Parathyroid adenoma (tissue), 2 donors: ENCODE measurements at regions not wholly inside any gene's neighbourhood (a gene's known extent, or its start where the extent isn't known, plus 50 kb on each side); places are given as distances from the start of the nearest gene placed in this dataset.

Experiments used
- H2AFZ ChIP-seq: fragments of 300-600 bp; sonication (generic); one replicate; pipeline ENCODE4 v1.7.0; 2017; ENCODE audit warnings: antibody characterized with exemption, mild to moderate bottlenecking
- H3K27ac ChIP-seq: fragments of 300-600 bp; sonication (generic); one replicate; pipeline ENCODE4 v1.7.0; 2017
- H3K27me3 ChIP-seq: fragments of 300-600 bp; sonication (generic); one replicate; pipeline ENCODE4 v1.7.0; 2017; ENCODE audit warnings: low read length; ENCODE audit not compliant: control insufficient read depth, insufficient read depth
- H3K36me3 ChIP-seq: fragments of 300-600 bp; sonication (generic); one replicate; pipeline ENCODE4 v1.7.0; 2017; ENCODE audit warnings: low read length; ENCODE audit not compliant: control insufficient read depth, insufficient read depth
- H3K4me1 ChIP-seq: fragments of 300-600 bp; sonication (generic); one replicate; pipeline ENCODE4 v1.7.0; 2017; ENCODE audit warnings: control low read depth
- H3K4me2 ChIP-seq: fragments of 300-600 bp; sonication (generic); one replicate; pipeline ENCODE4 v1.7.0; 2017; ENCODE audit warnings: low read length
- H3K4me3 ChIP-seq: fragments of 300-600 bp; sonication (generic); one replicate; pipeline ENCODE4 v1.7.0; 2017; ENCODE audit warnings: low read depth, low read length
- H3K79me2 ChIP-seq: fragments of 300-600 bp; sonication (generic); one replicate; pipeline ENCODE4 v1.7.0; 2017; ENCODE audit warnings: control low read depth
- H3K9ac ChIP-seq: fragments of 300-600 bp; sonication (generic); one replicate; pipeline ENCODE4 v1.7.0; 2017; ENCODE audit warnings: mild to moderate bottlenecking
- H3K9me3 ChIP-seq: fragments of 300-600 bp; sonication (generic); one replicate; pipeline ENCODE4 v1.7.0; 2017; ENCODE audit warnings: low read length; ENCODE audit not compliant: control insufficient read depth
- TF ChIP-seq, protein P1 (sequence below): fragments of 300-600 bp; sonication (generic); IDR thresholded peaks from one replicate; pipeline ENCODE4 v1.7.0; 2017; ENCODE audit warnings: antibody characterized with exemption, mild to moderate bottlenecking
- donor health status: primary hyperparathyroidism.

DNA sequence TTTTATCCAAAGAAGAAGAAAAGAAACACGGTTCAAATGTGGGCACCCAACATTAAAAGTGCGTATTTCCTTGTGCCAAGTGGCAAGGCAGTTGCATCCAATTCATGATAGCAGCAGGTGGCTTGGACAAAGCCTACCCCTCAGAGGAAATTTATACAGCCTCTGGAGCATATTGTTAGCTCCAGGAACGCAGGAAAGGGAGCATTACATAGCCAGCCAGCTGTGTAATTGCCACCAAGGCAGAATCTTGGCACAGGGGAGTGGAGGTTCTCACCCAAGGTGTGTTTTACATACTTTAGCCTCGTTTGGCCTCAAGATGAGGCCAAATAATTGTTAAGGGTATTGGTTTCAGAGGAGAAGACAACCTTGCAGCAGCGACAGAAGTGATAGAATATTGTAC lies 526.9 kb downstream of the TMEM182 start:
- H3K27ac ChIP-seq = no peak overlapping the region

DNA sequence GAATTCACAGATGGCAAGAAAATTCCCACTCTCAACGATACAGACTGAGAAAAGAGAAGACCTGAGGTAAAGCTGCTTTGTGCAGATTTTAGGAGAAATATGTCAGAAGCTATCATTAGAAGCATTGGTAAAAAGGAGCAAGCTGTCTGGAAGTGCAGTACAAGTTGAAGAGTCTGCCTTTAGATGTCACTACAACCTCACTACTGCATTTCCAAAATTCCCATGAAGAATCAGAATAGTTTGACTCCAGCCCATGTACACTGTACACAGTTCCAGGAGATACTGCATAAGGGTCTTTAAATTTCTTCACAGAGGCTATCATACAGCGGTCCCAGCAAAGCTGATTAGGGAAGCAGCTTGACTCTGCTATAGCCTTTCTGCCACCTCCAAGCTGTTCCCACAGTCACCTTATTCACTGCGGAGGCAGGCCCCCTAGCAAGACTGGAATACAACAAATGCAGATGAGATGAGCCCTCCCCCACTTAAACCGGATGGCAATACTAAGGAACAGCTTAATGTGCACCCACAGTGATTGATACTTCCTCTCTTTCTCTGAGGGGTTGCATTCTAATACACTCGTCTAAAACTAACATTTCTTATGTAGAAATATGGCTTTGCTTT lies 527.4 kb downstream of the TMEM182 start:
- H3K79me2 ChIP-seq = no peaks in the 10 kb centered on the region
- no peak overlapping the region for H2AFZ ChIP-seq
- no peak overlapping the region for H3K4me3 ChIP-seq
- TF ChIP-seq, protein P1, sequence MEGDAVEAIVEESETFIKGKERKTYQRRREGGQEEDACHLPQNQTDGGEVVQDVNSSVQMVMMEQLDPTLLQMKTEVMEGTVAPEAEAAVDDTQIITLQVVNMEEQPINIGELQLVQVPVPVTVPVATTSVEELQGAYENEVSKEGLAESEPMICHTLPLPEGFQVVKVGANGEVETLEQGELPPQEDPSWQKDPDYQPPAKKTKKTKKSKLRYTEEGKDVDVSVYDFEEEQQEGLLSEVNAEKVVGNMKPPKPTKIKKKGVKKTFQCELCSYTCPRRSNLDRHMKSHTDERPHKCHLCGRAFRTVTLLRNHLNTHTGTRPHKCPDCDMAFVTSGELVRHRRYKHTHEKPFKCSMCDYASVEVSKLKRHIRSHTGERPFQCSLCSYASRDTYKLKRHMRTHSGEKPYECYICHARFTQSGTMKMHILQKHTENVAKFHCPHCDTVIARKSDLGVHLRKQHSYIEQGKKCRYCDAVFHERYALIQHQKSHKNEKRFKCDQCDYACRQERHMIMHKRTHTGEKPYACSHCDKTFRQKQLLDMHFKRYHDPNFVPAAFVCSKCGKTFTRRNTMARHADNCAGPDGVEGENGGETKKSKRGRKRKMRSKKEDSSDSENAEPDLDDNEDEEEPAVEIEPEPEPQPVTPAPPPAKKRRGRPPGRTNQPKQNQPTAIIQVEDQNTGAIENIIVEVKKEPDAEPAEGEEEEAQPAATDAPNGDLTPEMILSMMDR = peak; percentile 16
- H3K27ac ChIP-seq = no peak overlapping the region
- no peaks in the 10 kb centered on the region for H3K27me3 ChIP-seq
- H3K36me3 ChIP-seq = no peaks in the 10 kb centered on the region
- H3K9me3 ChIP-seq = no peaks in the 10 kb centered on the region
- H3K4me1 ChIP-seq = no peaks in the 10 kb centered on the region
- H3K9ac ChIP-seq = no peak overlapping the region
- H3K4me2 ChIP-seq = no peak overlapping the region

More for the DNA sequence above, 526.9 kb downstream of the TMEM182 start:
- H3K27me3 ChIP-seq = no peaks in the 10 kb centered on the region
- H3K36me3 ChIP-seq = no peaks in the 10 kb centered on the region
- no peak overlapping the region for H2AFZ ChIP-seq
- H3K4me1 ChIP-seq = no peaks in the 10 kb centered on the region
- H3K79me2 ChIP-seq = no peaks in the 10 kb centered on the region
- TF ChIP-seq, protein P1 = no peak
- no peak overlapping the region for H3K4me3 ChIP-seq
- no peak overlapping the region for H3K9ac ChIP-seq
- H3K9me3 ChIP-seq = no peaks in the 10 kb centered on the region
- H3K4me2 ChIP-seq = no peak overlapping the region

DNA sequence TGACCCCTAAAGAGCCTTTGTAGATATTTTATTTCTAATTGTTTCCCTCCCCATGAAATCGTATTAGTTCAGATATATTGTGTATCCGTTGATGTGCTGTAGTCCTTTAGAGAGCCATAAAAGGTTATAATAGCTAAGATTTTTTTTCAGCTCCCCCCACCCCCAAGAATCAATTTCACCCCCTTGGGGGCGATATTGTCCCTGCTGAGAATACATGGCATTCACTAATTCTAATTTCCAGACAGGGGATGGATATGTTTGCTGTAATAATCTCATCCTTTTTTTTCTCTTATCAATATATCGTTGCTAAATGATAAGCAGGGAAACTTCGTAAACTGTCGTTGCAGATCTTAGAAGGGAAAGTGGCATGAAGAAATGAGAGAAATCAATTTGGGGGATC lies 530.7 kb downstream of the TMEM182 start:
- Histone ChIP-seq H3K4me1 (no peaks in the 10 kb centered on the region), H3K4me2 (no peak overlapping the region), H3K27ac (no peak overlapping the region), H3K36me3 (no peaks in the 10 kb centered on the region), H3K79me2 (no peaks in the 10 kb centered on the region), H3K4me3 (no peak overlapping the region), H3K9ac (no peak overlapping the region), H3K27me3 (no peaks in the 10 kb centered on the region), H3K9me3 (no peaks in the 10 kb centered on the region), H2AFZ (no peak overlapping the region)
- TF ChIP-seq, protein P1 = no peak

DNA sequence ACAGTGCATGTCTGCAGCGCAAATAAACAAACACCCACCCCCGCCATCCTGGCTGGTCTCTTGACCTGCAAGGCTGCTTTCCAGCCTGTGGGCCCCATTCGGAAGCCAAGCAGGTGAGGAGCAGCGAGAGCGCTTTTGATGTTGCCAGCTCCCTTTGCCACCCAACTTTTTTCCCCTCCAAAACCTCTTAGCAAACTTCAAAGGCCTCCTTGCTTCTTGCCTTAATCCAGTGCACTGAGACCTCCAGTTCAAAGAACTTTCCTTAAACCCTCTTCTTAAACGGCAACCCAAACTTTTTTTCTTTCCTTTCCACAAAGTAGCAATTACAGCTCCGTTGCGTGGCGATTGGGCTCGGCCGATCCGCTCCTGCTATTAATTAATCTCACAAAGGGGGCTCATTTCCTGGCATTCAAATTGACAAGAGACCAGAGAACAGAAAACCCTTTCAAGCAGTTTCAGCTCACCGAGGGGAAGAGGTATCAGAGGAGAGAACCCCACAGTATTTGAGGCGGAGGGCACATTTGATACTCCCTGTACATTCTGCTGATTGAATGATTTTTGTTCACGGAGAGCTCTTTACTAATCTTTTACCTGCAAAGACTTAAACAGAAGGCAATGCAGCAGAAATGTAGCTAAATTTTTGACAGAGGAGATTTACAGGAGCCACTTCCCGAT lies 531.4 kb downstream of the TMEM182 start:
- no peaks in the 10 kb centered on the region for H3K9me3 ChIP-seq

More for the DNA sequence above, 531.4 kb downstream of the TMEM182 start:
- TF ChIP-seq, protein P1 = no peak
- Histone ChIP-seq H3K4me2 (no peak overlapping the region), H3K4me1 (no peaks in the 10 kb centered on the region), H2AFZ (no peak overlapping the region), H3K27me3 (no peaks in the 10 kb centered on the region), H3K4me3 (no peak overlapping the region), H3K36me3 (no peaks in the 10 kb centered on the region), H3K27ac (no peak overlapping the region), H3K9ac (no peak overlapping the region), H3K79me2 (no peaks in the 10 kb centered on the region)
